IMR-90 (cell line): ENCODE measurements at regions not wholly inside any gene's neighbourhood (a gene's known extent, or its start where the extent isn't known, plus 50 kb on each side); places are given as distances from the start of the nearest gene placed in this dataset.

Experiments used
- ATAC-seq: fragments of 200-7000 bp; cut with Tn5 transposase; 2 replicates; pipeline ENCODE4 v1.9.1; 2020; ENCODE audit warnings: low read depth, mild to moderate bottlenecking, moderate library complexity
- BruUV-seq: library from RNA; stranded (reverse); fragments of 400-500 nt; replicated peaks from 2 replicates; lab custom pipeline; 2021; lab: Mats Ljungman, UMichigan
- CTCF ChIA-PET: fragments of 300-600 bp; formaldehyde crosslinking; extraction: SDS; loops from one replicate; lab custom pipeline; 2021; ENCODE audit warnings: antibody characterized with exemption; lab: Yijun Ruan, JAX
- POLR2A ChIA-PET: fragments of 300-600 bp; sonication (Branson Sonifier 250); formaldehyde crosslinking; loops from one replicate; lab custom pipeline; 2022; ENCODE audit warnings: antibody characterized with exemption; ENCODE audit not compliant: unreplicated experiment; lab: Charles Lee
- DNase-seq: peaks from one replicate; pipeline ENCODE4 v3.0.0; 2013
- H2AFZ ChIP-seq: replicated peaks from 2 replicates; pipeline ENCODE3; 2013; ENCODE audit warnings: low read length, mild to moderate bottlenecking; ENCODE audit not compliant: poor library complexity
- H2AK5ac ChIP-seq: 2 replicates; pipeline ENCODE4 v1.6.1; 2013; ENCODE audit warnings: low read depth, low read length, inconsistent platforms
- H2AK9ac ChIP-seq: replicated peaks from 2 replicates; pipeline ENCODE3; 2013; ENCODE audit warnings: mild to moderate bottlenecking, low read depth, low read length, moderate library complexity; ENCODE audit not compliant: poor library complexity
- H2BK120ac ChIP-seq: 2 replicates; pipeline ENCODE4 v1.6.1; 2013; ENCODE audit warnings: low read depth, low read length, inconsistent platforms
- H2BK15ac ChIP-seq: 3 replicates; pipeline ENCODE4 v1.6.1; 2013; ENCODE audit warnings: low read depth, low read length, inconsistent platforms
- H2BK20ac ChIP-seq: 2 replicates; pipeline ENCODE4 v1.6.1; 2013; ENCODE audit warnings: low read depth, mild to moderate bottlenecking, inconsistent platforms, low read length, moderate library complexity
- H2BK5ac ChIP-seq: 2 replicates; pipeline ENCODE4 v1.6.1; 2013; ENCODE audit warnings: mild to moderate bottlenecking, low read depth, low read length, inconsistent platforms; ENCODE audit not compliant: poor library complexity, severe bottlenecking
- H3K14ac ChIP-seq: replicated peaks from 2 replicates; pipeline ENCODE4 v1.6.1; 2013; ENCODE audit warnings: low read depth, low read length, inconsistent platforms
- H3K18ac ChIP-seq: 2 replicates; pipeline ENCODE4 v1.6.1; 2013; ENCODE audit warnings: low read depth, low read length, control low read depth
- H3K23ac ChIP-seq: 2 replicates; pipeline ENCODE4 v1.6.1; 2013; ENCODE audit warnings: low read depth, low read length, inconsistent platforms
- H3K27ac ChIP-seq: 2 replicates; pipeline ENCODE4 v1.5.1; 2013; ENCODE audit warnings: mild to moderate bottlenecking, control low read depth, low read length; ENCODE audit not compliant: insufficient read depth
- H3K27me3 ChIP-seq: 2 replicates; pipeline ENCODE4 v1.6.1; 2013; ENCODE audit warnings: low read length; ENCODE audit not compliant: control insufficient read depth, insufficient read depth
- H3K36me3 ChIP-seq: 2 replicates; pipeline ENCODE4 v1.6.1; 2013; ENCODE audit warnings: low read length, mixed read lengths; ENCODE audit not compliant: control insufficient read depth, insufficient read depth
- H3K4ac ChIP-seq: 2 replicates; pipeline ENCODE4 v1.6.1; 2013; ENCODE audit warnings: low read depth, low read length, inconsistent platforms
- H3K4me1 ChIP-seq: 2 replicates; pipeline ENCODE4 v1.6.1; 2013; ENCODE audit warnings: low read length, mixed read lengths; ENCODE audit not compliant: control insufficient read depth, insufficient read depth
- H3K4me2 ChIP-seq: 2 replicates; pipeline ENCODE4 v1.6.1; 2013; ENCODE audit warnings: low read depth, mild to moderate bottlenecking, control low read depth, low read length, moderate library complexity
- H3K4me3 ChIP-seq: 2 replicates; pipeline ENCODE4 v1.5.1; 2013; ENCODE audit warnings: low read depth, mild to moderate bottlenecking, control low read depth, low read length, moderate library complexity; ENCODE audit not compliant: insufficient read depth
- H3K56ac ChIP-seq: 2 replicates; pipeline ENCODE4 v1.6.1; 2013; ENCODE audit warnings: low read length, inconsistent platforms; ENCODE audit not compliant: insufficient read depth; ENCODE audit errors: extremely low read depth
- H3K79me1 ChIP-seq, 2 experiments: 2 replicates each; pipeline ENCODE4 v1.6.1; 2013; ENCODE audit warnings: low read length in 2 of 2, inconsistent platforms in 1 of 2, low read depth in 1 of 2
- H3K9ac ChIP-seq: 2 replicates; pipeline ENCODE4 v1.6.1; 2013; ENCODE audit warnings: low read depth, low read length, control low read depth
- H3K9me1 ChIP-seq: 2 replicates; pipeline ENCODE4 v1.6.1; 2013; ENCODE audit warnings: low read length, inconsistent platforms; ENCODE audit not compliant: insufficient read depth
- H3K9me3 ChIP-seq: 2 replicates; pipeline ENCODE4 v1.6.1; 2013; ENCODE audit warnings: low read length; ENCODE audit not compliant: control insufficient read depth, insufficient read depth
- H4K20me1 ChIP-seq: 2 replicates; pipeline ENCODE4 v1.6.1; 2013; ENCODE audit warnings: low read length, inconsistent platforms; ENCODE audit not compliant: insufficient read depth
- H4K5ac ChIP-seq: 2 replicates; pipeline ENCODE4 v1.6.1; 2013; ENCODE audit warnings: mild to moderate bottlenecking, low read depth, low read length, control low read depth
- H4K8ac ChIP-seq, 2 experiments: 2 replicates each; pipeline ENCODE4 v1.6.1; 2013; ENCODE audit warnings: low read depth in 2 of 2, low read length in 2 of 2, control low read depth in 1 of 2, inconsistent platforms in 1 of 2
- H4K91ac ChIP-seq: 2 replicates; pipeline ENCODE4 v1.6.1; 2013; ENCODE audit warnings: low read depth, low read length, inconsistent platforms; ENCODE audit not compliant: insufficient read depth
- CHD1 ChIP-seq: IDR thresholded peaks from 2 replicates; pipeline ENCODE4 v1.6.1; 2012; ENCODE audit warnings: low read depth, low read length, improper control_type of control experiment
- FOS ChIP-seq: fragments of 150-350 bp; IDR thresholded peaks from 2 replicates; pipeline ENCODE4 v1.6.1; 2016; ENCODE audit warnings: low read depth, low read length
- MAFK ChIP-seq: IDR thresholded peaks from 2 replicates; pipeline ENCODE4 v1.6.1; 2012; ENCODE audit warnings: low read depth, low read length, improper control_type of control experiment
- RCOR1 ChIP-seq: IDR thresholded peaks from 2 replicates; pipeline ENCODE4 v1.6.1; 2012; ENCODE audit warnings: mild to moderate bottlenecking, low read length, improper control_type of control experiment; ENCODE audit not compliant: insufficient replicate concordance
- RFX5 ChIP-seq: IDR thresholded peaks from 2 replicates; pipeline ENCODE4 v1.8.0; 2012; ENCODE audit warnings: low read depth, mild to moderate bottlenecking, low read length, moderate library complexity
- SMC3 ChIP-seq: fragments of 150-350 bp; IDR thresholded peaks from 2 replicates; pipeline ENCODE4 v1.6.1; 2016; ENCODE audit warnings: low read depth, mild to moderate bottlenecking, antibody characterized with exemption, low read length, moderate library complexity
- WGBS, 2 experiments: methylation state at CpG; one replicate each; pipeline versions ENCODE4 v1.1.5 to v1.1.7; 2013; ENCODE audit warnings: missing lambda C conversion rate in 2 of 2; ENCODE audit not compliant: insufficient read length in 1 of 2; ENCODE audit errors: extremely low coverage in 2 of 2; 5-methylcytosine and 5-hydroxymethylcytosine counted together
- dilution Hi-C: fragments of 300-500 bp; cut with HindIII; formaldehyde crosslinking; loops from one replicate; pipeline ENCODE4 v1.14.3; 2018; ENCODE audit warnings: low sequenced_read_pairs; ENCODE audit not compliant: unreplicated experiment
- in situ Hi-C: fragments of 300-500 bp; cut with MboI; formaldehyde crosslinking; loops from 3 replicates; pipeline ENCODE4 v1.14.3; 2019; ENCODE audit warnings: low sequenced_read_pairs, inconsistent platforms, mixed read lengths
- intact Hi-C: fragments of 100-400 bp; cut with micrococcal nuclease; formaldehyde crosslinking; loops from 2 replicates; pipeline ENCODE4 v1.10.0; 2022
- TF ChIP-seq, protein P1 (sequence below): fragments of 150-350 bp; IDR thresholded peaks from 2 replicates; pipeline ENCODE4 v1.6.1; 2016; ENCODE audit warnings: low read depth, mild to moderate bottlenecking, low read length, moderate library complexity, borderline replicate concordance
- TF ChIP-seq, protein P2 (sequence below): fragments of 150-350 bp; IDR thresholded peaks from 2 replicates; pipeline ENCODE4 v1.6.1; 2017; ENCODE audit warnings: mild to moderate bottlenecking, antibody characterized with exemption, low read length, low read depth

DNA sequence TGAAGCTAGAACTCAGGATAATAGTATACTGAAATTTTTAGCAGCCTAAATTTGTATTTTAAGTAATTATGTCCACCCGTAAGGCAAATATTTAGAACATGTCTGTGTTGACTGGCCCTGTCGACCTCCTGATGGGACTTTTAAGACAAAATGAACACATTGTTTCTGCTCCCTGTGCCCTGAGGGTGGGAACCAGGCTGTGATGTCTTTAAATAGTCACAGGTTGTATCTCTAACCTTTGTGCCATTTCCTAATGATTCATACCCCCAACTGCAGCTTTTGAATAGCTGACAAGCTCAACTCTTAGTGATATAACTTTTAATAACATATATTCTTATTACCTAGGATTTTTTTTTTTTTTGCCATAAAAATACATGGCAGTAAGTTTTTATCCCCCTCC, 494.9 kb upstream of the AKR1E2 start:
- in situ Hi-C loops (no loop called here), intact Hi-C loops (no loop called here), dilution Hi-C loops (no loop called here)
- TF ChIP-seq, protein P1, sequence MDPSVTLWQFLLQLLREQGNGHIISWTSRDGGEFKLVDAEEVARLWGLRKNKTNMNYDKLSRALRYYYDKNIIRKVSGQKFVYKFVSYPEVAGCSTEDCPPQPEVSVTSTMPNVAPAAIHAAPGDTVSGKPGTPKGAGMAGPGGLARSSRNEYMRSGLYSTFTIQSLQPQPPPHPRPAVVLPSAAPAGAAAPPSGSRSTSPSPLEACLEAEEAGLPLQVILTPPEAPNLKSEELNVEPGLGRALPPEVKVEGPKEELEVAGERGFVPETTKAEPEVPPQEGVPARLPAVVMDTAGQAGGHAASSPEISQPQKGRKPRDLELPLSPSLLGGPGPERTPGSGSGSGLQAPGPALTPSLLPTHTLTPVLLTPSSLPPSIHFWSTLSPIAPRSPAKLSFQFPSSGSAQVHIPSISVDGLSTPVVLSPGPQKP, result no peak
- TF ChIP-seq RCOR1 (no peak), RFX5 (no peak), FOS (no peak), SMC3 (no peak), CHD1 (no peak), MAFK (no peak)
- TF ChIP-seq, protein P2, sequence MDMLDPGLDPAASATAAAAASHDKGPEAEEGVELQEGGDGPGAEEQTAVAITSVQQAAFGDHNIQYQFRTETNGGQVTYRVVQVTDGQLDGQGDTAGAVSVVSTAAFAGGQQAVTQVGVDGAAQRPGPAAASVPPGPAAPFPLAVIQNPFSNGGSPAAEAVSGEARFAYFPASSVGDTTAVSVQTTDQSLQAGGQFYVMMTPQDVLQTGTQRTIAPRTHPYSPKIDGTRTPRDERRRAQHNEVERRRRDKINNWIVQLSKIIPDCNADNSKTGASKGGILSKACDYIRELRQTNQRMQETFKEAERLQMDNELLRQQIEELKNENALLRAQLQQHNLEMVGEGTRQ, result no peak
- Histone ChIP-seq H4K5ac (no peak overlapping the region), H3K4me2 (no peak overlapping the region), H3K4me1 (no peaks in the 10 kb centered on the region), H3K4ac (no peak overlapping the region; the same call in 1 of the 2 replicates), H3K27ac (no peak overlapping the region), H2BK15ac (no peak overlapping the region), H3K9me1 (no peaks in the 10 kb centered on the region), H3K36me3 (no peaks in the 10 kb centered on the region), H2BK120ac (no peak overlapping the region; the same call in 1 of the 2 replicates), H4K20me1 (no peaks in the 10 kb centered on the region), H2AK9ac (no peak overlapping the region), H3K9ac (no peak overlapping the region), H2AK5ac (no peak overlapping the region), H4K8ac (no peak overlapping the region), H3K14ac (0 out of 2 replicates have a peak overlapping the region, but pooled peaks have one; percentile 14), H2BK20ac (no peak overlapping the region), H3K18ac (no peak overlapping the region), H3K23ac (no peak overlapping the region), H2AFZ (no peak overlapping the region), H4K91ac (no peak overlapping the region), H3K9me3 (no peaks in the 10 kb centered on the region), H3K4me3 (no peak overlapping the region), H3K27me3 (no peaks in the 10 kb centered on the region), H3K56ac (no peak overlapping the region), H2BK5ac (no peak overlapping the region), H3K79me1 (no peaks in the 10 kb centered on the region)
- ATAC-seq (no peak), DNase-seq (no peak)
- BruUV-seq, result no TSS peak
- POLR2A ChIA-PET, result no interaction called here
- CTCF ChIA-PET, result no interaction called here
- 40% methylated on average over 1 of the region's 2 CpGs; no CpG with 5 or more reads in 1 of the 2 experiments for WGBS, 2 experiments
